SK-N-MC (cell line): ENCODE measurements at regions not wholly inside any gene's neighbourhood (a gene's known extent, or its start where the extent isn't known, plus 50 kb on each side); places are given as distances from the start of the nearest gene placed in this dataset.

ENCODE experiments used
- DNase-seq: peaks from one replicate; pipeline ENCODE4 v3.0.0-alpha.2; 2011; ENCODE audit warnings: low read depth, low spot score
- H3K27ac ChIP-seq: fragments of 200-600 bp; sonication (generic); 2 replicates; pipeline ENCODE4 v1.5.1; 2016; ENCODE audit warnings: mixed run types
- H3K36me3 ChIP-seq: fragments of 200-600 bp; sonication (generic); 2 replicates; pipeline ENCODE4 v1.6.1; 2017; ENCODE audit warnings: antibody characterized with exemption, low read length, mixed read lengths; ENCODE audit not compliant: insufficient read depth
- H3K4me3 ChIP-seq: fragments of 200-600 bp; sonication (generic); 2 replicates; pipeline ENCODE4 v1.5.1; 2016
- H3K9ac ChIP-seq: fragments of 200-600 bp; sonication (generic); 2 replicates; pipeline ENCODE4 v1.8.0; 2017; ENCODE audit warnings: mixed run types, mixed read lengths; ENCODE audit not compliant: insufficient read length
- H3K9me3 ChIP-seq: fragments of 200-600 bp; sonication (generic); 2 replicates; pipeline ENCODE4 v1.6.1; 2017; ENCODE audit warnings: low read depth, mild to moderate bottlenecking, antibody characterized with exemption, low read length, moderate library complexity, mixed read lengths
- EZH2 ChIP-seq: fragments of 200-600 bp; sonication (generic); IDR thresholded peaks from one replicate; pipeline ENCODE4 v1.6.1; 2017; ENCODE audit warnings: antibody characterized with exemption
- FOXP2 ChIP-seq: optimal IDR thresholded peaks from 2 replicates; pipeline ENCODE3; 2011; ENCODE audit warnings: mild to moderate bottlenecking, moderate library complexity; ENCODE audit not compliant: insufficient read depth; ENCODE audit errors: extremely low read length, control extremely low read depth
- POLR2AphosphoS5 ChIP-seq: IDR thresholded peaks from 2 replicates; pipeline ENCODE4 v1.6.1; 2012; ENCODE audit warnings: mild to moderate bottlenecking, low read depth, low read length, borderline replicate concordance

- no peak for TF ChIP-seq FOXP2
- no peak for TF ChIP-seq POLR2AphosphoS5
- no peak for TF ChIP-seq EZH2
- H3K27ac ChIP-seq, result no peak overlapping the region
- no peak overlapping the region for H3K4me3 ChIP-seq
- H3K9me3 ChIP-seq, result no peaks in the 10 kb centered on the region
- no peak for DNase-seq
- H3K9ac ChIP-seq, result no peak overlapping the region
- H3K36me3 ChIP-seq, result no peaks in the 10 kb centered on the region
Observed at GRCh38 chr10:6700066-6700465, 120.0 kb upstream of the PRKCQ start.

GRCh38 chr10:6699336-6699735 lies 119.3 kb upstream of the PRKCQ start:
- no peak for TF ChIP-seq FOXP2
- no peak for TF ChIP-seq EZH2
- no peak for TF ChIP-seq POLR2AphosphoS5
- no peaks in the 10 kb centered on the region for H3K36me3 ChIP-seq

GRCh38 chr10:6695519-6695918 lies 115.4 kb upstream of the PRKCQ start:
- Histone ChIP-seq H3K9ac (no peak overlapping the region), H3K36me3 (no peaks in the 10 kb centered on the region), H3K9me3 (no peaks in the 10 kb centered on the region), H3K4me3 (no peak overlapping the region), H3K27ac (no peak overlapping the region)
- DNase-seq, result no peak
- TF ChIP-seq FOXP2 (no peak), POLR2AphosphoS5 (no peak), EZH2 (no peak)

More at GRCh38 chr10:6699336-6699735, 119.3 kb upstream of the PRKCQ start:
- no peaks in the 10 kb centered on the region for H3K9me3 ChIP-seq
- H3K27ac ChIP-seq, result no peak overlapping the region
- H3K9ac ChIP-seq, result no peak overlapping the region
- no peak for DNase-seq
- no peak overlapping the region for H3K4me3 ChIP-seq

GRCh38 chr10:6694447-6695140 lies 114.5 kb upstream of the PRKCQ start:
- Histone ChIP-seq H3K9me3 (no peaks in the 10 kb centered on the region), H3K4me3 (no peak overlapping the region), H3K9ac (no peak overlapping the region), H3K27ac (no peak overlapping the region), H3K36me3 (no peaks in the 10 kb centered on the region)
- no peak for TF ChIP-seq POLR2AphosphoS5
- no peak for DNase-seq

- H3K9me3 ChIP-seq, result no peaks in the 10 kb centered on the region
- no peak overlapping the region for H3K9ac ChIP-seq
- no peak overlapping the region for H3K27ac ChIP-seq
- no peak overlapping the region for H3K4me3 ChIP-seq
- no peaks in the 10 kb centered on the region for H3K36me3 ChIP-seq
- no peak for TF ChIP-seq FOXP2
- TF ChIP-seq POLR2AphosphoS5, result no peak
- no peak for TF ChIP-seq EZH2
- no peak for DNase-seq
Observed at GRCh38 chr10:6692856-6693255, 112.8 kb upstream of the PRKCQ start.

- H3K4me3 ChIP-seq, result no peak overlapping the region
- H3K9ac ChIP-seq, result no peak overlapping the region
- DNase-seq, result no peak
- H3K9me3 ChIP-seq, result no peaks in the 10 kb centered on the region
- H3K36me3 ChIP-seq, result no peaks in the 10 kb centered on the region
- TF ChIP-seq EZH2 (no peak), FOXP2 (no peak), POLR2AphosphoS5 (no peak)
- no peak overlapping the region for H3K27ac ChIP-seq
Observed at GRCh38 chr10:6692103-6692502, 112.0 kb upstream of the PRKCQ start.

- H3K9ac ChIP-seq, result no peak overlapping the region
- no peak overlapping the region for H3K27ac ChIP-seq
- no peaks in the 10 kb centered on the region for H3K36me3 ChIP-seq
- no peak overlapping the region for H3K4me3 ChIP-seq
- DNase-seq, result no peak
- no peak for TF ChIP-seq FOXP2
- TF ChIP-seq EZH2, result no peak
- TF ChIP-seq POLR2AphosphoS5, result no peak
- no peaks in the 10 kb centered on the region for H3K9me3 ChIP-seq
Observed at GRCh38 chr10:6689036-6689435, 109.0 kb upstream of the PRKCQ start.

- H3K36me3 ChIP-seq, result no peaks in the 10 kb centered on the region
- no peak for DNase-seq
- H3K4me3 ChIP-seq, result no peak overlapping the region
- H3K9ac ChIP-seq, result no peak overlapping the region
- no peaks in the 10 kb centered on the region for H3K9me3 ChIP-seq
- TF ChIP-seq EZH2 (no peak), POLR2AphosphoS5 (no peak), FOXP2 (no peak)
- H3K27ac ChIP-seq, result no peak overlapping the region
Observed at GRCh38 chr10:6680735-6681134, 100.7 kb upstream of the PRKCQ start.

GRCh38 chr10:6678956-6679355 lies 98.9 kb upstream of the PRKCQ start:
- Histone ChIP-seq H3K36me3 (no peaks in the 10 kb centered on the region), H3K4me3 (no peak overlapping the region), H3K9ac (no peak overlapping the region), H3K27ac (no peak overlapping the region), H3K9me3 (no peaks in the 10 kb centered on the region)
- TF ChIP-seq FOXP2 (no peak), POLR2AphosphoS5 (no peak), EZH2 (no peak)
- no peak for DNase-seq
